ENCODE measurements at regions not wholly inside any gene's neighbourhood (a gene's known extent, or its start where the extent isn't known, plus 50 kb on each side); places are given as distances from the start of the nearest gene placed in this dataset.

DNA sequence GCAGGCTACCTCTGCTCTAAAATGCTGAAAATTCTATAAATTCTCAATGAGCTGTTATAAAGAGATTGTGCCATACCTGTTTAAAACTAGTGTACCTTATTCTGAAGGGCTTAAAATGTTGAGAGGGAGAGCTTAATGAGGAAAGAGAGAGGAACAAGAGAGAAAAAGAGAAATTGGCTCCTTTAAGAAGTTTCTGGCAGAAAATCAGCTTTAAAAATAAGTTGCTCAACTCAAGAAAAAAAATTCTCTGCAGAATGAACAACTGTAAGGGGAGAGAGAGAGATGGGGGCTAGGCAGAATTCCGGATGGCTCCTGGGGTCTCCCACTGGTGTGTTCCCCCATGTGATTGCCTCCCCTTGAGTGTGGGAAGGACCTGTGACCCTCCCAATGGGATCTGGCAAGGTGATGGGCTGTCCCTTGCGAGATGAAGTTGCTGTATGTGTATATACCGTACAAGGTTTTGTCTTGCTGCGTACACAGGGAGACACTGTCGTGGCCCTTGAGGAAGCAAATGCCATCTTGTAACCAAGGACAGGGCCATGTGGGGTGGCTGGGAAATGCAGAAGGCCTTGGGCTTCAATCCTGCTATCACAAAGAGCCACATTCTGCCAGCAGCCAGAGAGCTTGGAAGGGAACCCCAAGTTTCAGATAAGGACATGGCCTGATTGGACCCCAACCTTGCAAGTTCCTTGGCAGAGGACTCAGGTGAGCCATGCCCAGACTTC, 64.3 kb upstream of the S1PR3 start:
- no peaks in the 10 kb centered on the region for H3K9me3 Mint-ChIP-seq (ENCODE audit: unreplicated experiment)
- no peak overlapping the region for H3K4me3 Mint-ChIP-seq (ENCODE audit: unreplicated experiment)
- H3K27me3 Mint-ChIP-seq (ENCODE audit: insufficient read depth, unreplicated experiment), result no peaks in the 10 kb centered on the region
- H3K4me1 Mint-ChIP-seq (ENCODE audit: low read depth, unreplicated experiment), result no peaks in the 10 kb centered on the region
- no peak overlapping the region for H3K27ac Mint-ChIP-seq (ENCODE audit: unreplicated experiment)
- Histone ChIP-seq H3K9me3 (no peaks in the 10 kb centered on the region), H3K36me3 (ENCODE audit: control insufficient read depth, insufficient read depth, low read length) (no peaks in the 10 kb centered on the region), H3K4me1 (no peaks in the 10 kb centered on the region), H3K4me3 (ENCODE audit: low read depth, low read length) (no peak overlapping the region), H3K27me3 (replicated peaks; ENCODE audit: control insufficient read depth, insufficient read depth, low read length) (no peaks in the 10 kb centered on the region)
- DNase-seq, result no peak
- POLR2A ChIA-PET, result no interaction called here
- TF ChIP-seq, protein P1, sequence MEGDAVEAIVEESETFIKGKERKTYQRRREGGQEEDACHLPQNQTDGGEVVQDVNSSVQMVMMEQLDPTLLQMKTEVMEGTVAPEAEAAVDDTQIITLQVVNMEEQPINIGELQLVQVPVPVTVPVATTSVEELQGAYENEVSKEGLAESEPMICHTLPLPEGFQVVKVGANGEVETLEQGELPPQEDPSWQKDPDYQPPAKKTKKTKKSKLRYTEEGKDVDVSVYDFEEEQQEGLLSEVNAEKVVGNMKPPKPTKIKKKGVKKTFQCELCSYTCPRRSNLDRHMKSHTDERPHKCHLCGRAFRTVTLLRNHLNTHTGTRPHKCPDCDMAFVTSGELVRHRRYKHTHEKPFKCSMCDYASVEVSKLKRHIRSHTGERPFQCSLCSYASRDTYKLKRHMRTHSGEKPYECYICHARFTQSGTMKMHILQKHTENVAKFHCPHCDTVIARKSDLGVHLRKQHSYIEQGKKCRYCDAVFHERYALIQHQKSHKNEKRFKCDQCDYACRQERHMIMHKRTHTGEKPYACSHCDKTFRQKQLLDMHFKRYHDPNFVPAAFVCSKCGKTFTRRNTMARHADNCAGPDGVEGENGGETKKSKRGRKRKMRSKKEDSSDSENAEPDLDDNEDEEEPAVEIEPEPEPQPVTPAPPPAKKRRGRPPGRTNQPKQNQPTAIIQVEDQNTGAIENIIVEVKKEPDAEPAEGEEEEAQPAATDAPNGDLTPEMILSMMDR (IDR thresholded peaks at IDR 0.05; ENCODE audit: insufficient read depth in 1 of 2, low read depth in 1 of 2, low read length in 1 of 2, severe bottlenecking in 1 of 2, unreplicated experiment in 1 of 2), result no peak
- CTCF ChIA-PET, result no interaction called here
- no TSS peak for BruUV-seq (replicated peaks)
- intact Hi-C loops (cut with micrococcal nuclease; ENCODE audit: unreplicated experiment), result no loop called here
- H3K36me3 Mint-ChIP-seq (ENCODE audit: insufficient read depth, unreplicated experiment), result no peaks in the 10 kb centered on the region

DNA sequence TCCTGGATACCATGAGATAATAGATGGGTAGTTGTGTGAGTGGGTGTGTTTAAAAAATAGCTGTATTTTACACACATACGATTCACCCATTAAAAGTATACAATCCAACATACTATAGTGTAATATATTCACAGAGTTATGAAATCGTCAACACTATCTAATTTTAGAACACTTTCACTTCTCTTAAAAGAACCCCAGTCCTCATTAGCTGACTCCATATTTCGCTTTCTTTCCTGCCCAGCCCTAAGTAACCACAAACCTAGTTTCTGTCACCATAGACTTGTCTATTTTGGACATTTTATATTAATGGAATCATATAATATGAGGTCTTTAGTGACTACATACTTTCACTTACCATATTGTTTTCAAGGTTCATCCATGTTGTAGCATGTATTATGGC, 63.8 kb upstream of the S1PR3 start:
- Mint-ChIP-seq H3K27ac (ENCODE audit: unreplicated experiment) (no peak overlapping the region), H3K27me3 (ENCODE audit: insufficient read depth, unreplicated experiment) (no peaks in the 10 kb centered on the region), H3K4me1 (ENCODE audit: low read depth, unreplicated experiment) (no peaks in the 10 kb centered on the region), H3K36me3 (ENCODE audit: insufficient read depth, unreplicated experiment) (no peaks in the 10 kb centered on the region), H3K4me3 (ENCODE audit: unreplicated experiment) (no peak overlapping the region), H3K9me3 (ENCODE audit: unreplicated experiment) (no peaks in the 10 kb centered on the region)
- Histone ChIP-seq H3K9me3 (no peaks in the 10 kb centered on the region), H3K36me3 (ENCODE audit: control insufficient read depth, insufficient read depth, low read length) (no peaks in the 10 kb centered on the region), H3K4me3 (ENCODE audit: low read depth, low read length) (no peak overlapping the region), H3K4me1 (no peaks in the 10 kb centered on the region), H3K27me3 (replicated peaks; ENCODE audit: control insufficient read depth, insufficient read depth, low read length) (no peaks in the 10 kb centered on the region)
- BruUV-seq (replicated peaks), result no TSS peak
- POLR2A ChIA-PET, result no interaction called here
- intact Hi-C loops (cut with micrococcal nuclease; ENCODE audit: unreplicated experiment), result no loop called here
- CTCF ChIA-PET, result no interaction called here
- TF ChIP-seq, protein P1 (IDR thresholded peaks at IDR 0.05; ENCODE audit: insufficient read depth in 1 of 2, low read depth in 1 of 2, low read length in 1 of 2, severe bottlenecking in 1 of 2, unreplicated experiment in 1 of 2), result no peak
- no peak for DNase-seq

DNA sequence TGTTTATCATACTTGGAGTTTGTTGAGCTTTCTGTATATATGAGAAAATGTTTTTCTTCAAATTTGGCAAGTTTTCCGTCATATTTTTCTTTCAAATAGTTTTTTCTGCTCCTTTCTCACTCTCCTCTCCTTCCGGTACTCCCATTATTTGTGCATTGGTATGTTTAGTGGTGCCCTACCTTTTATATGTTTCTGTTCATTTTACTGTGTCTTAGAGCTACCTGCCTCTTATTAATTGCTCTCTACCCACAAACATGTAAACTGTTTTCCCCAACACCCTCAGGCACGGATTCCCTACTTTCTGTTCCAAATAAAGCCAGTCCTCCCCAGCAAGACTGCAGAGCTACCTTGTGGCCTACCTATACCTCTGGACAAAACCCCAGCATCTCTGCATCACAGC, 60.6 kb upstream of the S1PR3 start:
- TF ChIP-seq, protein P1 (IDR thresholded peaks at IDR 0.05; ENCODE audit: insufficient read depth in 1 of 2, low read depth in 1 of 2, low read length in 1 of 2, severe bottlenecking in 1 of 2, unreplicated experiment in 1 of 2), result no peak
- Mint-ChIP-seq H3K27me3 (ENCODE audit: insufficient read depth, unreplicated experiment) (no peaks in the 10 kb centered on the region), H3K36me3 (ENCODE audit: insufficient read depth, unreplicated experiment) (no peaks in the 10 kb centered on the region), H3K27ac (ENCODE audit: unreplicated experiment) (no peak overlapping the region), H3K4me3 (ENCODE audit: unreplicated experiment) (no peak overlapping the region), H3K4me1 (ENCODE audit: low read depth, unreplicated experiment) (peaks cover 12% of the 10 kb centered on the region), H3K9me3 (ENCODE audit: unreplicated experiment) (no peaks in the 10 kb centered on the region)
- no peaks in the 10 kb centered on the region for H3K9me3 ChIP-seq
- H3K36me3 ChIP-seq (ENCODE audit: control insufficient read depth, insufficient read depth, low read length), result no peaks in the 10 kb centered on the region
- intact Hi-C loops (cut with micrococcal nuclease; ENCODE audit: unreplicated experiment), result no loop called here
- CTCF ChIA-PET, result no interaction called here
- BruUV-seq (replicated peaks), result no TSS peak
- DNase-seq, result no peak
- peaks cover 19% of the 10 kb centered on the region for H3K4me1 ChIP-seq
- no peaks in the 10 kb centered on the region for H3K27me3 ChIP-seq (replicated peaks; ENCODE audit: control insufficient read depth, insufficient read depth, low read length)
- POLR2A ChIA-PET, result no interaction called here
- H3K4me3 ChIP-seq (ENCODE audit: low read depth, low read length), result no peak overlapping the region

All from Caco-2 (cell line).